Endothelial cell of umbilical vein (primary cell): ENCODE measurements at regions not wholly inside any gene's neighbourhood (a gene's known extent, or its start where the extent isn't known, plus 50 kb on each side); places are given as distances from the start of the nearest gene placed in this dataset.

ENCODE experiments used
- BruUV-seq: library from RNA; stranded (reverse); fragments of 400-500 nt; replicated peaks from 2 replicates; lab custom pipeline; 2021; lab: Mats Ljungman, UMichigan
- CTCF ChIA-PET: fragments of 300-600, 350-600 bp; sonication (Branson Sonifier 250); formaldehyde crosslinking; loops from one replicate; lab custom pipeline; 2021; ENCODE audit warnings: antibody characterized with exemption, inconsistent platforms; lab: Charles Lee
- POLR2A ChIA-PET: fragments of 300-600, 350-600 bp; sonication (Branson Sonifier 250); formaldehyde crosslinking; loops from one replicate; lab custom pipeline; 2021; ENCODE audit warnings: antibody characterized with exemption, inconsistent platforms; lab: Charles Lee
- DNase-seq: peaks from one replicate; pipeline ENCODE4 v3.0.0-alpha.2; 2011; ENCODE audit warnings: low read depth, low spot score
- FAIRE-seq: peaks from 2 replicates; lab custom pipeline; 2011; peaks lifted over from hg19 to GRCh38; lab: Jason Lieb, UNC
- H2AFZ ChIP-seq: 2 replicates; pipeline ENCODE4 v1.6.0; 2012; ENCODE audit warnings: low read depth, low read length, control low read depth, inconsistent platforms
- H3K27ac ChIP-seq: 2 replicates; pipeline ENCODE4 v1.5.1; 2011; ENCODE audit warnings: low read depth, mild to moderate bottlenecking, control low read depth, low read length, moderate library complexity; ENCODE audit not compliant: insufficient read depth
- H3K27me3 ChIP-seq, 2 experiments: 2 replicates each; pipeline versions ENCODE4 v1.6.0 to v1.6.1; 2011; ENCODE audit warnings: low read length in 2 of 2, mixed read lengths in 1 of 2; ENCODE audit not compliant: control insufficient read depth in 2 of 2, insufficient read depth in 2 of 2
- H3K36me3 ChIP-seq, 2 experiments: 2 replicates in 1 of 2; 3 replicates in 1 of 2; pipeline ENCODE4 v1.5.1; 2011; ENCODE audit warnings: low read length in 2 of 2, mild to moderate bottlenecking in 1 of 2, moderate library complexity in 1 of 2; ENCODE audit not compliant: control insufficient read depth in 2 of 2, insufficient read depth in 2 of 2; ENCODE audit errors: extremely low read depth in 1 of 2
- H3K4me1 ChIP-seq: 3 replicates; pipeline ENCODE4 v1.5.1; 2011; ENCODE audit warnings: mild to moderate bottlenecking, low read length; ENCODE audit not compliant: control insufficient read depth, insufficient read depth; ENCODE audit errors: extremely low read depth
- H3K4me2 ChIP-seq: 2 replicates; pipeline ENCODE4 v1.6.1; 2011; ENCODE audit warnings: low read length, control low read depth, mixed read lengths; ENCODE audit not compliant: insufficient read depth
- H3K4me3 ChIP-seq, 3 experiments: fragments of 200-600 bp in 1 of 3; sonication (generic), shearing (Covaris generic) in 1 of 3; replicated peaks in 1 of 3; 2 replicates each; pipeline ENCODE4 v1.5.1; 2011 to 2016; ENCODE audit warnings: control low read depth in 3 of 3, low read length in 3 of 3, mild to moderate bottlenecking in 2 of 3, inconsistent platforms in 1 of 3, low read depth in 1 of 3, moderate library complexity in 1 of 3; ENCODE audit not compliant: insufficient read depth in 1 of 3
- H3K79me2 ChIP-seq: 2 replicates; pipeline ENCODE4 v1.6.0; 2012; ENCODE audit warnings: low read length, inconsistent platforms; ENCODE audit not compliant: control insufficient read depth, insufficient read depth
- H3K9ac ChIP-seq: replicated peaks from 2 replicates; pipeline ENCODE3; 2011; ENCODE audit warnings: low read length, control low read depth; ENCODE audit not compliant: insufficient read depth; ENCODE audit errors: extremely low read depth
- H3K9me1 ChIP-seq: replicated peaks from 3 replicates; pipeline ENCODE4 v1.6.0; 2011; ENCODE audit warnings: mild to moderate bottlenecking, low read length; ENCODE audit not compliant: control insufficient read depth, insufficient read depth; ENCODE audit errors: extremely low read depth
- H3K9me3 ChIP-seq: replicated peaks from 2 replicates; pipeline ENCODE4 v1.5.1; 2012; ENCODE audit warnings: low read length, inconsistent platforms; ENCODE audit not compliant: control insufficient read depth, insufficient read depth
- H4K20me1 ChIP-seq: replicated peaks from 2 replicates; pipeline ENCODE3; 2011; ENCODE audit warnings: mild to moderate bottlenecking, low read length; ENCODE audit not compliant: control insufficient read depth, insufficient read depth; ENCODE audit errors: extremely low read depth
- EZH2 ChIP-seq: IDR thresholded peaks from 2 replicates; pipeline ENCODE4 v1.6.1; 2012; ENCODE audit warnings: borderline replicate concordance, low read depth, mild to moderate bottlenecking, moderate library complexity, low read length, inconsistent platforms; ENCODE audit not compliant: severe bottlenecking
- FOS ChIP-seq: IDR thresholded peaks from 2 replicates; pipeline ENCODE4 v1.6.1; 2011; ENCODE audit warnings: mild to moderate bottlenecking, low read length, moderate library complexity, borderline replicate concordance; ENCODE audit not compliant: insufficient read depth
- GATA2 ChIP-seq: IDR thresholded peaks from 2 replicates; pipeline ENCODE4 v1.7.0; 2011; ENCODE audit warnings: low read depth, mild to moderate bottlenecking, moderate library complexity, mixed read lengths, low read length; ENCODE audit not compliant: insufficient read length, insufficient read depth
- JUN ChIP-seq: IDR thresholded peaks from 2 replicates; pipeline ENCODE4 v1.6.1; 2011; ENCODE audit warnings: borderline replicate concordance, low read depth; ENCODE audit not compliant: insufficient read length, insufficient read depth
- MYC ChIP-seq: IDR thresholded peaks from one replicate; pipeline ENCODE4 v1.6.1; 2011; ENCODE audit warnings: mild to moderate bottlenecking, low read depth, low read length
- POLR2A ChIP-seq: IDR thresholded peaks from 2 replicates; pipeline ENCODE4 v1.6.1; 2012; ENCODE audit warnings: low read depth, mild to moderate bottlenecking, control low read depth, low read length
- POLR2AphosphoS5 ChIP-seq: IDR thresholded peaks from 2 replicates; pipeline ENCODE4 v1.6.1; 2012; ENCODE audit warnings: low read depth, mild to moderate bottlenecking, control low read depth, low read length, moderate library complexity; ENCODE audit not compliant: insufficient read depth
- dilution Hi-C: fragments of 300-500 bp; cut with MboI; formaldehyde crosslinking; loops from one replicate; pipeline ENCODE4 v1.15.0; 2019; ENCODE audit warnings: low sequenced_read_pairs; ENCODE audit not compliant: extremely low pct_ligation_motif_present
- intact Hi-C: fragments of 100-400 bp; cut with micrococcal nuclease; formaldehyde crosslinking; loops from one replicate; pipeline ENCODE4 v1.10.0; 2022
- TF ChIP-seq, protein P1 (sequence below): IDR thresholded peaks from 2 replicates; pipeline ENCODE4 v1.6.1; 2011; ENCODE audit not compliant: insufficient read depth, insufficient read length
- TF ChIP-seq, protein P2 (sequence below), 2 donors: IDR thresholded peaks; 1 replicate in 1 of 2; 2 replicates in 1 of 2; pipeline ENCODE4 v1.5.1; 2011; ENCODE audit warnings: low read length in 2 of 2, mild to moderate bottlenecking in 2 of 2, moderate library complexity in 2 of 2, control low read depth in 1 of 2, inconsistent platforms in 1 of 2, low read depth in 1 of 2; ENCODE audit not compliant: insufficient read depth in 1 of 2; ENCODE audit errors: extremely low read depth in 1 of 2

DNA sequence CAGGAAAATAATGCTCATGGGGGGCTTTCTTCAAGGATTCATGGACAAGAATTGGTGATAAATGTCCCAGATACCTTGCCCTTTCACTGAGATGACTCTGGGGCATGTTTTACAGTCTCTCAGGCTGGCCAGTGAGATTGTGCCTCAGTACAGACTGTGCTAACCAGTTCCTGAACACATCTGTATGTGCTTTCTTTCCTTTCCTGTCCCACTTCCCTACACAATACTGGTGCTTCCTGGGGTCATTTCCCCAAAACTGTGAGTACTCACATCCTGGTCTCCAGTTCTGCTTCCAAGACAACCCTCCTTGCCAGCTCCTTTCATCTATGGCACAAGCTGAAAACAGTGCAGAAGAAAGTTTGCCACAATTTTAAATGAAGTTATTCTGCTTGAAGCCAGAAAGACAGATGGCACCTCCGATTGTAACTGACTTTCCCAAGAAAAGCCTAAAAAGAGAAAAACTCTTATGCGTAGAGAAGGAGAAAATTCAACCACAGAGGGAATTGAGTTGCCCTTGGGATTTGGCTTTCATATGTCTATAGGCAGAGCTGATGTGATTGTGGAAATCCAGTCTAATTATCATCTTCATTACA, 134.7 kb downstream of the DRD1 start:
- ChIA-PET CTCF (no interaction called here), POLR2A (no interaction called here)
- H2AFZ ChIP-seq: no peak overlapping the region
- TF ChIP-seq POLR2A (no peak), FOS (no peak), MYC (no peak), JUN (no peak), EZH2 (no peak), GATA2 (no peak), POLR2AphosphoS5 (no peak)
- TF ChIP-seq, protein P1, sequence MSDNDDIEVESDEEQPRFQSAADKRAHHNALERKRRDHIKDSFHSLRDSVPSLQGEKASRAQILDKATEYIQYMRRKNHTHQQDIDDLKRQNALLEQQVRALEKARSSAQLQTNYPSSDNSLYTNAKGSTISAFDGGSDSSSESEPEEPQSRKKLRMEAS: no peak
- TF ChIP-seq, protein P2, sequence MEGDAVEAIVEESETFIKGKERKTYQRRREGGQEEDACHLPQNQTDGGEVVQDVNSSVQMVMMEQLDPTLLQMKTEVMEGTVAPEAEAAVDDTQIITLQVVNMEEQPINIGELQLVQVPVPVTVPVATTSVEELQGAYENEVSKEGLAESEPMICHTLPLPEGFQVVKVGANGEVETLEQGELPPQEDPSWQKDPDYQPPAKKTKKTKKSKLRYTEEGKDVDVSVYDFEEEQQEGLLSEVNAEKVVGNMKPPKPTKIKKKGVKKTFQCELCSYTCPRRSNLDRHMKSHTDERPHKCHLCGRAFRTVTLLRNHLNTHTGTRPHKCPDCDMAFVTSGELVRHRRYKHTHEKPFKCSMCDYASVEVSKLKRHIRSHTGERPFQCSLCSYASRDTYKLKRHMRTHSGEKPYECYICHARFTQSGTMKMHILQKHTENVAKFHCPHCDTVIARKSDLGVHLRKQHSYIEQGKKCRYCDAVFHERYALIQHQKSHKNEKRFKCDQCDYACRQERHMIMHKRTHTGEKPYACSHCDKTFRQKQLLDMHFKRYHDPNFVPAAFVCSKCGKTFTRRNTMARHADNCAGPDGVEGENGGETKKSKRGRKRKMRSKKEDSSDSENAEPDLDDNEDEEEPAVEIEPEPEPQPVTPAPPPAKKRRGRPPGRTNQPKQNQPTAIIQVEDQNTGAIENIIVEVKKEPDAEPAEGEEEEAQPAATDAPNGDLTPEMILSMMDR (IDR thresholded peaks at IDR 0.05; ENCODE audit: extremely low read depth in 1 of 2, insufficient read depth in 1 of 2, low read depth in 1 of 2, low read length in 2 of 2): no peak
- no peaks in the 10 kb centered on the region for H3K79me2 ChIP-seq
- H3K9me3 ChIP-seq: no peaks in the 10 kb centered on the region
- no peaks in the 10 kb centered on the region for H3K9me1 ChIP-seq
- dilution Hi-C loops: no loop called here
- H3K4me1 ChIP-seq: no peaks in the 10 kb centered on the region
- H3K4me3 ChIP-seq: no peak overlapping the region
- no peaks in the 10 kb centered on the region for H3K27me3 ChIP-seq
- no peak for DNase-seq
- no peaks in the 10 kb centered on the region for H4K20me1 ChIP-seq
- intact Hi-C loops: no loop called here
- H3K9ac ChIP-seq: no peak overlapping the region
- H3K27ac ChIP-seq: no peak overlapping the region
- no peak for FAIRE-seq
- H3K4me2 ChIP-seq: no peak overlapping the region
- BruUV-seq: no TSS peak
- H3K36me3 ChIP-seq: no peaks in the 10 kb centered on the region
